ENCODE measurements at regions not wholly inside any gene's neighbourhood (a gene's known extent, or its start where the extent isn't known, plus 50 kb on each side); places are given as distances from the start of the nearest gene placed in this dataset.
"Not testable (repeated sequence)": the region's sequence is repeated elsewhere in the genome, so short reads cannot be mapped to it uniquely, and the experiment has no call there.

- DNase-seq (ENCODE audit: low read depth), result no peak
These were observed 224.3 kb upstream of the SLC35B3 start for GRCh38 chr6:8659404-8660189.

GRCh38 chr6:8658416-8658815 lies 223.1 kb upstream of the SLC35B3 start:
- DNase-seq (ENCODE audit: low read depth), result no peak

- DNase-seq (ENCODE audit: low read depth), result no peak
These were observed 222.2 kb upstream of the SLC35B3 start for GRCh38 chr6:8657522-8657921.

GRCh38 chr6:8655670-8656454 lies 220.5 kb upstream of the SLC35B3 start:
- DNase-seq (ENCODE audit: low read depth), result no peak

GRCh38 chr6:8652710-8653109 lies 217.4 kb upstream of the SLC35B3 start:
- no peak for DNase-seq (ENCODE audit: low read depth)

- DNase-seq (ENCODE audit: low read depth), result no peak
These were observed 216.7 kb upstream of the SLC35B3 start for GRCh38 chr6:8651998-8652397.

GRCh38 chr6:8645212-8645611 lies 209.9 kb upstream of the SLC35B3 start:
- DNase-seq (ENCODE audit: low read depth), result no peak

GRCh38 chr6:8644306-8644705 lies 209.0 kb upstream of the SLC35B3 start:
- no peak for DNase-seq (ENCODE audit: low read depth)

GRCh38 chr6:8642854-8643253 lies 207.5 kb upstream of the SLC35B3 start:
- DNase-seq (ENCODE audit: low read depth), result no peak

GRCh38 chr6:8642131-8642530 lies 206.8 kb upstream of the SLC35B3 start:
- DNase-seq (ENCODE audit: low read depth), result no peak

- DNase-seq (ENCODE audit: low read depth), result no peak
These were observed 204.7 kb upstream of the SLC35B3 start for GRCh38 chr6:8639928-8640649.

- DNase-seq (ENCODE audit: low read depth), result no peak
These were observed 202.7 kb upstream of the SLC35B3 start for GRCh38 chr6:8637896-8638597.

GRCh38 chr6:8633762-8634161 lies 198.4 kb upstream of the SLC35B3 start:
- DNase-seq (ENCODE audit: low read depth), result no peak

GRCh38 chr6:8628736-8629135 lies 193.4 kb upstream of the SLC35B3 start:
- DNase-seq (ENCODE audit: low read depth), result no peak

- DNase-seq (ENCODE audit: low read depth), result no peak
These were observed 192.7 kb upstream of the SLC35B3 start for GRCh38 chr6:8628063-8628462.

- no peak for DNase-seq (ENCODE audit: low read depth)
These were observed 191.9 kb upstream of the SLC35B3 start for GRCh38 chr6:8627085-8627861.

GRCh38 chr6:8624665-8625064 lies 189.3 kb upstream of the SLC35B3 start:
- DNase-seq (ENCODE audit: low read depth), result no peak

GRCh38 chr6:8623441-8623840 lies 188.1 kb upstream of the SLC35B3 start:
- no peak for DNase-seq (ENCODE audit: low read depth)

GRCh38 chr6:8619853-8620252 lies 184.5 kb upstream of the SLC35B3 start:
- no peak for DNase-seq (ENCODE audit: low read depth)

GRCh38 chr6:8619408-8619807 lies 184.1 kb upstream of the SLC35B3 start:
- not testable (repeated sequence) for DNase-seq (ENCODE audit: low read depth)

- DNase-seq (ENCODE audit: low read depth), result no peak
These were observed 173.4 kb upstream of the SLC35B3 start for GRCh38 chr6:8608737-8609136.

All from stimulated activated CD8-positive, alpha-beta memory T cell treated with anti-CD3 and anti-CD28 coated beads, Interleukin-12 subunit alpha, Interleukin-12 subunit beta, amount 100 ng/mL, for 4 hours (primary cell).